ENCODE measurements at regions not wholly inside any gene's neighbourhood (a gene's known extent, or its start where the extent isn't known, plus 50 kb on each side); places are given as distances from the start of the nearest gene placed in this dataset.

- no peak for TF ChIP-seq CTCF (IDR thresholded peaks at IDR 0.05)
- TF ChIP-seq POLR2A (IDR thresholded peaks at IDR 0.05): no peak
These were observed 241.8 kb downstream of the ARRDC4 start for GRCh38 chr15:98202256-98202655.

Data from sigmoid colon (tissue), 3 donors.